ENCODE measurements at regions not wholly inside any gene's neighbourhood (a gene's known extent, or its start where the extent isn't known, plus 50 kb on each side); places are given as distances from the start of the nearest gene placed in this dataset.

DNA sequence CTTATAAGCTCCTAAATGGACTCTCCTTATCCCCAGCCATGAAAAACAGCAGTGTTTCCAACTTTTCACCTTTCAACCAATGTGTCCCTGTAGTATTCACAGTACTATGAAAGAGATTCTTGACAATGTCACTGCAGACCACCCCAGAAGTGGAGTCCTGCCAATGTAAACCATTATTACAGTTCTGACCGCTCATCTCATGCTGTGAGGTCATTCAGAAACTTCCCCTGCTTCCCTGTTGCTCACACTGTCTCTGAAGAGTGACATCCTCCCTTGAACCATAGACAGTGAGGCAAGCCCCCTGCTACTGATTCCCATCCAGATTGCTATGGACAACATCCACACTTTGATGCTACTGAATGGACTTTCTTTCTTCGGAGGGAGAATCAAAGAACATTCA lies 1523.7 kb upstream of the ACVR2A start:
- DNase-seq (no peak), ATAC-seq (ENCODE audit: low read depth) (no peak)
- 80% methylated on average over 1 of the region's 2 CpGs for WGBS (ENCODE audit: insufficient coverage)
- H3K27ac ChIP-seq (ENCODE audit: low read length in 2 of 2), result no peak overlapping the region
- no peaks in the 10 kb centered on the region for H3K27me3 ChIP-seq (replicated peaks in 1 of 4; ENCODE audit: control extremely low read depth in 1 of 4, control insufficient read depth in 3 of 4, insufficient read depth in 4 of 4, low read length in 3 of 4)
- CTCF ChIA-PET, result no interaction called here
- no peaks in the 10 kb centered on the region for H3K9me3 Mint-ChIP-seq (ENCODE audit: insufficient read depth)
- TF ChIP-seq, protein P1, sequence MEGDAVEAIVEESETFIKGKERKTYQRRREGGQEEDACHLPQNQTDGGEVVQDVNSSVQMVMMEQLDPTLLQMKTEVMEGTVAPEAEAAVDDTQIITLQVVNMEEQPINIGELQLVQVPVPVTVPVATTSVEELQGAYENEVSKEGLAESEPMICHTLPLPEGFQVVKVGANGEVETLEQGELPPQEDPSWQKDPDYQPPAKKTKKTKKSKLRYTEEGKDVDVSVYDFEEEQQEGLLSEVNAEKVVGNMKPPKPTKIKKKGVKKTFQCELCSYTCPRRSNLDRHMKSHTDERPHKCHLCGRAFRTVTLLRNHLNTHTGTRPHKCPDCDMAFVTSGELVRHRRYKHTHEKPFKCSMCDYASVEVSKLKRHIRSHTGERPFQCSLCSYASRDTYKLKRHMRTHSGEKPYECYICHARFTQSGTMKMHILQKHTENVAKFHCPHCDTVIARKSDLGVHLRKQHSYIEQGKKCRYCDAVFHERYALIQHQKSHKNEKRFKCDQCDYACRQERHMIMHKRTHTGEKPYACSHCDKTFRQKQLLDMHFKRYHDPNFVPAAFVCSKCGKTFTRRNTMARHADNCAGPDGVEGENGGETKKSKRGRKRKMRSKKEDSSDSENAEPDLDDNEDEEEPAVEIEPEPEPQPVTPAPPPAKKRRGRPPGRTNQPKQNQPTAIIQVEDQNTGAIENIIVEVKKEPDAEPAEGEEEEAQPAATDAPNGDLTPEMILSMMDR (IDR thresholded peaks at IDR 0.05), result no peak
- TF ChIP-seq EZH2 (IDR thresholded peaks at IDR 0.05; ENCODE audit: borderline replicate concordance, insufficient read depth, low read depth, low read length, poor library complexity, severe bottlenecking), result no peak
- H3K27ac Mint-ChIP-seq, result no peak overlapping the region
- peaks cover 4% of the 10 kb centered on the region for H3K27me3 Mint-ChIP-seq
- no peaks in the 10 kb centered on the region for H3K4me1 ChIP-seq (ENCODE audit: control insufficient read depth in 2 of 2, insufficient read depth in 2 of 2, low read length in 2 of 2)
- no peak overlapping the region for H3K9ac ChIP-seq (ENCODE audit: low read length)
- H3K79me2 ChIP-seq (ENCODE audit: control insufficient read depth, insufficient read depth, low read length), result no peaks in the 10 kb centered on the region
- no peaks in the 10 kb centered on the region for H3K4me1 Mint-ChIP-seq
- no peak overlapping the region for H3K4me3 ChIP-seq (ENCODE audit: control extremely low read depth in 1 of 5, extremely low read depth in 1 of 5, insufficient read depth in 1 of 5, low read depth in 2 of 5, low read length in 4 of 5)
- H4K20me1 ChIP-seq (ENCODE audit: control insufficient read depth, insufficient read depth, low read length, poor library complexity, severe bottlenecking), result no peaks in the 10 kb centered on the region
- H2AFZ ChIP-seq (ENCODE audit: insufficient read depth, low read depth, low read length, poor library complexity, severe bottlenecking), result no peak overlapping the region
- H3K36me3 ChIP-seq (replicated peaks in 1 of 2; ENCODE audit: control extremely low read depth in 1 of 2, control insufficient read depth in 1 of 2, extremely low read depth in 1 of 2, insufficient read depth in 2 of 2, low read length in 1 of 2), result no peaks in the 10 kb centered on the region
- intact Hi-C loops (cut with micrococcal nuclease), result no loop called here
- POLR2A ChIA-PET, result no interaction called here
- no peak overlapping the region for H3K4me3 Mint-ChIP-seq
- no peaks in the 10 kb centered on the region for H3K9me3 ChIP-seq (ENCODE audit: control extremely low read depth in 1 of 3, control insufficient read depth in 2 of 3, insufficient read depth in 1 of 3, low read length in 2 of 3)
- no peak overlapping the region for H3K4me2 ChIP-seq (replicated peaks; ENCODE audit: low read depth, low read length, poor library complexity, severe bottlenecking)

DNA sequence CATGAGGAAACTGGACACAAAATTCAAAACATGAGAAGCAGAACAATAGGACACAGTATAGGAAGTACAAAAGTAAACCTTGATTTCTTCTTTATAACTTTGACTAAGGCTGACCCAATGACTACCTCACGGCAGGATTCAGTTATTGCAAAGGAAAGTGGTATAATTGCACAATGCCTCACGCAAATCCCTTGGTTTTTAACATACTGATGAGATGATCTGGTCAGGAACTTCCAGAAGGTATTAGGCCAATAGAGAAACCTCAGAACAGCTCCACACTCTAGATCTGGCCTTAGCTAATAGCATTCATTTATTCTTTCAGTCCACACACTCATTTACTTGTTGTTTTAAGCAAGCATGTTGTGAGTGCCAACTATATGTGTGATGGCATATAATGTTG lies 1526.9 kb upstream of the ACVR2A start:
- POLR2A ChIA-PET, result no interaction called here
- no peaks in the 10 kb centered on the region for H3K36me3 ChIP-seq (replicated peaks in 1 of 2; ENCODE audit: control extremely low read depth in 1 of 2, control insufficient read depth in 1 of 2, extremely low read depth in 1 of 2, insufficient read depth in 2 of 2, low read length in 1 of 2)
- H3K4me1 ChIP-seq (ENCODE audit: control insufficient read depth in 2 of 2, insufficient read depth in 2 of 2, low read length in 2 of 2), result no peaks in the 10 kb centered on the region
- H3K4me3 ChIP-seq (ENCODE audit: control extremely low read depth in 1 of 5, extremely low read depth in 1 of 5, insufficient read depth in 1 of 5, low read depth in 2 of 5, low read length in 4 of 5), result no peak overlapping the region
- H3K27ac ChIP-seq (ENCODE audit: low read length in 2 of 2), result no peak overlapping the region
- no peak overlapping the region for H3K4me2 ChIP-seq (replicated peaks; ENCODE audit: low read depth, low read length, poor library complexity, severe bottlenecking)
- no peaks in the 10 kb centered on the region for H3K9me3 Mint-ChIP-seq (ENCODE audit: insufficient read depth)
- intact Hi-C loops (cut with micrococcal nuclease), result no loop called here
- H3K4me3 Mint-ChIP-seq, result no peak overlapping the region
- no peak for ATAC-seq (ENCODE audit: low read depth)
- CTCF ChIA-PET, result no interaction called here
- no peaks in the 10 kb centered on the region for H4K20me1 ChIP-seq (ENCODE audit: control insufficient read depth, insufficient read depth, low read length, poor library complexity, severe bottlenecking)
- no peak for TF ChIP-seq EZH2 (IDR thresholded peaks at IDR 0.05; ENCODE audit: borderline replicate concordance, insufficient read depth, low read depth, low read length, poor library complexity, severe bottlenecking)
- TF ChIP-seq, protein P1 (IDR thresholded peaks at IDR 0.05), result no peak
- H3K4me1 Mint-ChIP-seq, result no peaks in the 10 kb centered on the region
- peaks cover 4% of the 10 kb centered on the region for H3K27me3 Mint-ChIP-seq
- no peaks in the 10 kb centered on the region for H3K27me3 ChIP-seq (replicated peaks in 1 of 4; ENCODE audit: control extremely low read depth in 1 of 4, control insufficient read depth in 3 of 4, insufficient read depth in 4 of 4, low read length in 3 of 4)
- H3K9ac ChIP-seq (ENCODE audit: low read length), result no peak overlapping the region
- no peaks in the 10 kb centered on the region for H3K79me2 ChIP-seq (ENCODE audit: control insufficient read depth, insufficient read depth, low read length)
- no peaks in the 10 kb centered on the region for H3K9me3 ChIP-seq (ENCODE audit: control extremely low read depth in 1 of 3, control insufficient read depth in 2 of 3, insufficient read depth in 1 of 3, low read length in 2 of 3)
- H2AFZ ChIP-seq (ENCODE audit: insufficient read depth, low read depth, low read length, poor library complexity, severe bottlenecking), result no peak overlapping the region
- DNase-seq, result no peak
- H3K27ac Mint-ChIP-seq, result no peak overlapping the region
- no CpG with 5 or more reads among the region's 2 CpGs for WGBS (ENCODE audit: insufficient coverage)
